PC-3 (cell line): ENCODE measurements at regions not wholly inside any gene's neighbourhood (a gene's known extent, or its start where the extent isn't known, plus 50 kb on each side); places are given as distances from the start of the nearest gene placed in this dataset.

Experiments used
- ATAC-seq: fragments of 200-7000 bp; cut with Tn5 transposase; 2 replicates; pipeline ENCODE4 v1.9.1; 2020; ENCODE audit warnings: mild to moderate bottlenecking, moderate library complexity
- BruUV-seq: library from RNA; stranded (reverse); fragments of 400-500 nt; replicated peaks from 2 replicates; lab custom pipeline; 2021; lab: Mats Ljungman, UMichigan
- CTCF ChIA-PET: fragments of 300-600 bp; sonication (Branson Sonifier 250); formaldehyde crosslinking; loops from one replicate; lab custom pipeline; 2022; ENCODE audit warnings: antibody characterized with exemption; lab: Charles Lee
- POLR2A ChIA-PET: fragments of 300-600 bp; sonication (Branson Sonifier 250); formaldehyde crosslinking; loops from one replicate; lab custom pipeline; 2022; ENCODE audit warnings: antibody characterized with exemption; ENCODE audit not compliant: unreplicated experiment; lab: Charles Lee
- DNase-seq: peaks from one replicate; pipeline ENCODE4 v3.0.0-alpha.2; 2015
- H2AFZ ChIP-seq: fragments of 300-600 bp; sonication (generic); 2 replicates; pipeline ENCODE4 v1.6.0; 2016; ENCODE audit warnings: antibody characterized with exemption, low read length
- H3F3A ChIP-seq: fragments of 300-600 bp; sonication (generic); one replicate; pipeline ENCODE4 v1.6.0; 2017; ENCODE audit warnings: antibody characterized with exemption, low read length, control low read depth, mild to moderate bottlenecking; ENCODE audit not compliant: unreplicated experiment
- H3K27ac ChIP-seq: fragments of 300-600 bp; sonication (generic); 2 replicates; pipeline ENCODE4 v1.5.1; 2016; ENCODE audit warnings: mild to moderate bottlenecking, low read length
- H3K27me3 ChIP-seq: fragments of 300-600 bp; sonication (generic); 2 replicates; pipeline ENCODE4 v1.6.1; 2016; ENCODE audit warnings: low read length, mixed read lengths
- H3K36me3 ChIP-seq: fragments of 300-600 bp; sonication (generic); 2 replicates; pipeline ENCODE4 v1.6.1; 2016; ENCODE audit warnings: low read depth, mixed run types, low read length, mixed read lengths
- H3K4me1 ChIP-seq: fragments of 300-600 bp; sonication (generic); 2 replicates; pipeline ENCODE4 v1.5.1; 2016; ENCODE audit warnings: low read length; ENCODE audit not compliant: insufficient read depth
- H3K4me2 ChIP-seq: fragments of 300-600 bp; sonication (generic); 2 replicates; pipeline ENCODE4 v1.6.0; 2016; ENCODE audit warnings: low read length
- H3K4me3 ChIP-seq: fragments of 300-600 bp; sonication (generic); 2 replicates; pipeline ENCODE4 v1.5.1; 2016; ENCODE audit warnings: mild to moderate bottlenecking, low read length, mixed read lengths
- H3K79me2 ChIP-seq: fragments of 300-600 bp; sonication (generic); 2 replicates; pipeline ENCODE4 v1.6.1; 2017; ENCODE audit warnings: low read length, mixed read lengths
- H3K9ac ChIP-seq: fragments of 300-600 bp; sonication (generic); 2 replicates; pipeline ENCODE4 v1.6.0; 2016; ENCODE audit warnings: mild to moderate bottlenecking, low read length
- H3K9me2 ChIP-seq: fragments of 300-600 bp; sonication (generic); replicated peaks from 2 replicates; pipeline ENCODE4 v1.6.1; 2016; ENCODE audit warnings: mixed run types, low read length, mixed read lengths
- H3K9me3 ChIP-seq: fragments of 300-600 bp; sonication (generic); 2 replicates; pipeline ENCODE4 v1.6.1; 2016; ENCODE audit warnings: low read length, mixed read lengths
- H4K20me1 ChIP-seq: fragments of 300-600 bp; sonication (generic); 2 replicates; pipeline ENCODE4 v1.6.1; 2016; ENCODE audit warnings: low read length, mixed read lengths
- CTCF ChIP-seq: fragments of 300-600 bp; sonication (generic); conservative IDR thresholded peaks from 2 replicates; pipeline ENCODE4 v1.5.1; 2017; ENCODE audit warnings: antibody characterized with exemption, low read depth, mild to moderate bottlenecking, low read length
- EZH2 ChIP-seq: fragments of 300-600 bp; sonication (generic); IDR thresholded peaks from one replicate; pipeline ENCODE4 v1.6.1; 2017; ENCODE audit warnings: antibody characterized with exemption, mild to moderate bottlenecking, low read length; ENCODE audit not compliant: unreplicated experiment
- EZH2phosphoT487 ChIP-seq: fragments of 300-600 bp; sonication (generic); IDR thresholded peaks from 2 replicates; pipeline ENCODE4 v1.6.1; 2018; ENCODE audit warnings: mild to moderate bottlenecking, antibody characterized with exemption, low read length, borderline replicate concordance
- intact Hi-C: fragments of 100-400 bp; cut with micrococcal nuclease; formaldehyde crosslinking; loops from 2 replicates; pipeline ENCODE4 v1.9.0; 2023

DNA sequence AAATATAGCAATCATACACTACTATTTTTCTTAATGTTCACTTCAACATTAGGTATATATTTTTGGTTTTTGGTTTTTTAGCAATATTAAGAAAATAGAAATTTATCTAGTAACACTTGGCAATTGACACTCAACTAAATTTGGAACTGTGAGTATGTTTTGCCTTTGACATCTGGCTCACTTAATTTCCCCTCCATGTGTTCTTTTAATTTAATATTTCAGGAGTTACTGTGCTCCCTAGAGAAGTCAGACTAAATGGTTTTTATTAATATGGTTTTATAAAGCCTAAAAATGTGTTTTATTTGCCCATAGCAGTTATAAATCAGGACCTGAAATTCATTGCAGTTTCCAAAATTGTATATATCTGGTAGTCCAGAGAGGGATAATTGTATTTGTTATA is 175.3 kb upstream of the AVPR1A start:
- H2AFZ ChIP-seq: no peak overlapping the region
- no peak overlapping the region for H3K4me3 ChIP-seq
- POLR2A ChIA-PET: no interaction called here
- CTCF ChIA-PET: no interaction called here
- DNase-seq: no peak
- H3K4me2 ChIP-seq: no peak overlapping the region
- no peak overlapping the region for H3K9ac ChIP-seq
- H3K27ac ChIP-seq: no peak overlapping the region
- ATAC-seq: no peak
- intact Hi-C loops: no loop called here
- H3K4me1 ChIP-seq: no peaks in the 10 kb centered on the region
- H3K36me3 ChIP-seq: no peaks in the 10 kb centered on the region
- no peaks in the 10 kb centered on the region for H3K79me2 ChIP-seq
- H3K27me3 ChIP-seq: peaks cover 15% of the 10 kb centered on the region; the same call in 1 of the 2 replicates
- TF ChIP-seq EZH2phosphoT487: no peak
- TF ChIP-seq CTCF: no peak
- TF ChIP-seq EZH2: no peak
- no TSS peak for BruUV-seq
- no peaks in the 10 kb centered on the region for H3F3A ChIP-seq
- no peaks in the 10 kb centered on the region for H4K20me1 ChIP-seq
- H3K9me3 ChIP-seq: no peaks in the 10 kb centered on the region
- no peaks in the 10 kb centered on the region for H3K9me2 ChIP-seq

DNA sequence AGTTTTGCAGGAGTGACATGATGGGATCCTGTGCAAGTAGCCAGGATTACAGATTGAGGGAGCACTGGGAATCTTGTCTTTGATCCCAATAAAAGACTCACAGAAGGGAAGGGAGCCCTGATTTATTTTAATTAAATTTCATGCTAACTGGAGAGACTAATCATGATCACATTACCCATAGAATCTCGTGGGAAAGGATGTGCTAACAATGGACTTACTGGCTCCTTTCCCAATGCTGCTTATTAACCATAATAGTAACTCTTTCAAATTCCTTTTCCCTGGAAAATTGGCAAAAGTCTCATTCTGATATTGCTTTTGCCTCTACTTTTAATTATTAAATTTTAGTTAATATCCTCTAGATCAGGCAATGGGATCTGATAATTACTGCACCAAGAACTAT is 174.8 kb upstream of the AVPR1A start:
- Histone ChIP-seq H3K9me2 (no peaks in the 10 kb centered on the region), H3K4me1 (no peaks in the 10 kb centered on the region), H3K27ac (no peak overlapping the region), H3K9me3 (no peaks in the 10 kb centered on the region), H3K79me2 (no peaks in the 10 kb centered on the region), H4K20me1 (no peaks in the 10 kb centered on the region), H3K4me2 (no peak overlapping the region), H3F3A (no peaks in the 10 kb centered on the region), H3K4me3 (no peak overlapping the region), H3K36me3 (no peaks in the 10 kb centered on the region), H3K27me3 (peaks cover 15% of the 10 kb centered on the region; the same call in 1 of the 2 replicates), H3K9ac (no peak overlapping the region), H2AFZ (no peak overlapping the region)
- BruUV-seq: no TSS peak
- ChIA-PET POLR2A (no interaction called here), CTCF (no interaction called here)
- intact Hi-C loops: no loop called here
- no peak for DNase-seq
- ATAC-seq: no peak
- TF ChIP-seq CTCF (no peak), EZH2 (no peak), EZH2phosphoT487 (no peak)

DNA sequence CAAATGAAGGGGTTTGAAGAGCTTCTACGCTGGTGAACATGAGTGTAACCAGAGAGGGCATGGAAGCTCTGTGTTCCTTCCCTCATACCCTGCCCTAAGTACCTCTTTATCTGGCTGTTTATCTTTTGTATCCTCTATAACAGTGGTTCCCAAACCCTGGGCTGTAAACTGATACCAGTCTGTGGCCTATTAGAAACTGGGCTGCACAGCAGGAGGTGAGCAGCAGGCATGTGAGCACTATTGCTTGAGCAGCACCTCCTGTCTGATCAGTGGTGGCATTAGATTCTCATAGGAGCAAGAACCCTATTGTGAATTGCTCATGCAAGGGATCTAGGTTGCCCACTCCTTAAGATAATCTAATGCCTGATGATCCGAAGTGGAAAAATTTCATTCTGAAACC is 172.9 kb upstream of the AVPR1A start:
- TF ChIP-seq CTCF (no peak), EZH2 (no peak), EZH2phosphoT487 (no peak)
- CTCF ChIA-PET: no interaction called here

More for the DNA sequence above, 172.9 kb upstream of the AVPR1A start:
- no peak for DNase-seq
- Histone ChIP-seq H3K27me3 (peaks cover 15% of the 10 kb centered on the region; the same call in 1 of the 2 replicates), H2AFZ (no peak overlapping the region), H3K4me3 (no peak overlapping the region), H3K9me3 (no peaks in the 10 kb centered on the region), H3K79me2 (no peaks in the 10 kb centered on the region), H3K4me1 (peaks cover 3% of the 10 kb centered on the region; the same call in 1 of the 2 replicates), H3K27ac (no peak overlapping the region), H3F3A (no peaks in the 10 kb centered on the region), H4K20me1 (no peaks in the 10 kb centered on the region), H3K4me2 (no peak overlapping the region), H3K9me2 (no peaks in the 10 kb centered on the region), H3K9ac (no peak overlapping the region), H3K36me3 (no peaks in the 10 kb centered on the region)
- intact Hi-C loops: no loop called here
- ATAC-seq: no peak
- BruUV-seq: no TSS peak
- POLR2A ChIA-PET: no interaction called here
